ENCODE measurements at regions not wholly inside any gene's neighbourhood (a gene's known extent, or its start where the extent isn't known, plus 50 kb on each side); places are given as distances from the start of the nearest gene placed in this dataset.
"Not testable (repeated sequence)": the region's sequence is repeated elsewhere in the genome, so short reads cannot be mapped to it uniquely, and the experiment has no call there.

DNA sequence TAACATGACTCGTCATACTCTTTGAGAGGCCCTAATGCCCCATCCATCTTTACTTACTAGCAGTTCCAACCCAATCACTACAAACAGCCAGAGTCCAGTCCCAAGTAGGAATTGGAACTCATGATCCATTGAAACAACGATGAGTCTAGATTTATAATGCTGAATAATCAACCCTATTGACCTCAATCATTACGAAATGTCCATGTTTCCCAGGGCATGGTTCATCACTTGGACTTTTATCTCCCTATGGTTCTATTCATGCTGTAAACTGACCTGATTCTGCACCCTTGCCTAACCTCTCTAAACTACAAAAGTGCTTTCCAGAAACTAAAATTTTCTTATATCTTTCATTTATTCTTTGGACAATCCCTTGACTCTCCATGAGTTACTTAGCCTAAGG lies 840.0 kb upstream of the B3GALT2 start:
- H3K4me3 ChIP-seq (ENCODE audit: control insufficient read depth, low read depth, low read length): no peak overlapping the region
- no peak for DNase-seq (ENCODE audit: low read depth)
- TF ChIP-seq, protein P1, sequence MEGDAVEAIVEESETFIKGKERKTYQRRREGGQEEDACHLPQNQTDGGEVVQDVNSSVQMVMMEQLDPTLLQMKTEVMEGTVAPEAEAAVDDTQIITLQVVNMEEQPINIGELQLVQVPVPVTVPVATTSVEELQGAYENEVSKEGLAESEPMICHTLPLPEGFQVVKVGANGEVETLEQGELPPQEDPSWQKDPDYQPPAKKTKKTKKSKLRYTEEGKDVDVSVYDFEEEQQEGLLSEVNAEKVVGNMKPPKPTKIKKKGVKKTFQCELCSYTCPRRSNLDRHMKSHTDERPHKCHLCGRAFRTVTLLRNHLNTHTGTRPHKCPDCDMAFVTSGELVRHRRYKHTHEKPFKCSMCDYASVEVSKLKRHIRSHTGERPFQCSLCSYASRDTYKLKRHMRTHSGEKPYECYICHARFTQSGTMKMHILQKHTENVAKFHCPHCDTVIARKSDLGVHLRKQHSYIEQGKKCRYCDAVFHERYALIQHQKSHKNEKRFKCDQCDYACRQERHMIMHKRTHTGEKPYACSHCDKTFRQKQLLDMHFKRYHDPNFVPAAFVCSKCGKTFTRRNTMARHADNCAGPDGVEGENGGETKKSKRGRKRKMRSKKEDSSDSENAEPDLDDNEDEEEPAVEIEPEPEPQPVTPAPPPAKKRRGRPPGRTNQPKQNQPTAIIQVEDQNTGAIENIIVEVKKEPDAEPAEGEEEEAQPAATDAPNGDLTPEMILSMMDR (IDR thresholded peaks at IDR 0.05; ENCODE audit: control insufficient read depth, insufficient read depth, low read depth, low read length, missing control alignments): no peak

DNA sequence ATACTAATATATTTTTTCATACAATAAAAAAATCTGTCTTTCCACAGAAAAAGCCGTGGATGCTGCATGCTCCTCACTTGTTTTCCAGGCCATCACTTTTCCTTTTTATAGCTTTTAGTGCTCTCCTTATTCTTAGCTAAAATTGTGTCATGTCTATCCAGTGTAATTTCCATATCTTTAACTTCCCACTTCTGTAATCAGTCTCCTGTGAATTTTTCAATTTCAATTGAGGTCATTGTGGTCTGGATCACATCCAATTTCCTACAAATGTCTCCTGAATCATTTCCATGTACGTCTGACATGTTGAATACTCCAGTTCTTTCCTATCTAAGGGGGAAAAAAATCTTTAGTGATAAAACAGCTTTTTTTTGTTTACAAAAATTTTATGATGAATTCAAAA lies 838.2 kb upstream of the B3GALT2 start:
- no peak for DNase-seq (ENCODE audit: low read depth)
- no peak overlapping the region for H3K4me3 ChIP-seq (ENCODE audit: control insufficient read depth, low read depth, low read length)
- TF ChIP-seq, protein P1 (IDR thresholded peaks at IDR 0.05; ENCODE audit: control insufficient read depth, insufficient read depth, low read depth, low read length, missing control alignments): no peak

DNA sequence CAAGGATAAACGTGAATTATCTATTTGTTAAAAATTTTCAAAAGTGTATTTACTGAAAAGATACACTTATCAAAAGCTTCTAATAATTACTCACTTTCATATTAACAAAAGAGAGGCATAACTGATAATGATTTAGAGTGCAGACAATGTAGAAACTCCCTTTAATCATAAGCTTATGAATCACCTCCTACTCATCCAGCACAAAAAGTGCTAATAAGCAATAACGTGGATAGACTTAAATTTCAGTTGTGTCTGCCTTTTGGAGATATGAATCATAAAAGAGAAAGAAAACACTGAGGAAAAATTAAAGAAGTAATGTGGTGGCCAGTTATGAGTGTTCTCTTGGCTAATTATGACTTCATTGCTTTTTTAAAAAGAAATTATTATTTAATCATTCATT lies 827.6 kb upstream of the B3GALT2 start:
- no peak overlapping the region for H3K4me3 ChIP-seq (ENCODE audit: control insufficient read depth, low read depth, low read length)
- TF ChIP-seq, protein P1 (IDR thresholded peaks at IDR 0.05; ENCODE audit: control insufficient read depth, insufficient read depth, low read depth, low read length, missing control alignments): no peak
- DNase-seq (ENCODE audit: low read depth): no peak

DNA sequence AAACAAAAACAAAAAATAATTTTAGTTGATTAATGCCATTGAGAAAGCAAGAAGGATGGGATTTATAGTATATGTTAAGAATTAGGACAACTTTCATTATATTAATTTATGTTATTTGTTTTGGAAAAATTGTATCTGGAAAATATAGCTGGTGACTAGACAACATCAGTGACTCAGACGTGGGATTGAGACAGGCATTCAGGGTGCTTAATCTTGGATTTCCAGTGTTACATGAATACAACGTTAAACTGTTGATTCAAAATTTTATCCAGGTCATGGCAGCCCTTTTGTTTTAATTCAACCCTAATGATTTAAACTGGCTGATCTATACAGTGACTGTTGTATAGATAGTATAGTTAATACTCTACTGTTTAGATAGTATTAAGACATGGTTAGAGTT lies 827.1 kb upstream of the B3GALT2 start:
- no peak for DNase-seq (ENCODE audit: low read depth)
- no peak overlapping the region for H3K4me3 ChIP-seq (ENCODE audit: control insufficient read depth, low read depth, low read length)
- TF ChIP-seq, protein P1 (IDR thresholded peaks at IDR 0.05; ENCODE audit: control insufficient read depth, insufficient read depth, low read depth, low read length, missing control alignments): no peak

DNA sequence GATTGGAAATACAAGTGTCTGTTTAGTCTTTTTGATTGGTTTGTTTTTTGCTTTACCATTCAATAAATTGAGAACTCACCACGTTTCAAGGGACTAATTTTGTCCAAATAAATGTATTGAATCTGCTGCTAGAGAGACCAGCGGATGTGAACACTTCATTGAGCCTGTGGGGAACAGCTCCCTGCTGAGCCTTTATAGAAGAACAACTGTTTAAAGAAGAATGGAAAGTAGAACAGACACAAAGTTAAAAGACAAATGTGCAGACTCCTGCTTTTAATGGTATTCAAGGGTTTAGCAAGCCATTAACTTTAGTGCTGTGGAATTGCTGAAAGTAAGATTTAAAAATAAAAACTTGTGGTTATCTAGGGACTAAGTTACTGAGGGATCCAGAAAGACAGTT lies 817.7 kb upstream of the B3GALT2 start:
- TF ChIP-seq, protein P1 (IDR thresholded peaks at IDR 0.05; ENCODE audit: control insufficient read depth, insufficient read depth, low read depth, low read length, missing control alignments): no peak
- no peak overlapping the region for H3K4me3 ChIP-seq (ENCODE audit: control insufficient read depth, low read depth, low read length)
- DNase-seq (ENCODE audit: low read depth): no peak

GRCh38 chr1:194001726-194002350 lies 815.4 kb upstream of the B3GALT2 start:
- not testable (repeated sequence) for H3K4me3 ChIP-seq (ENCODE audit: control insufficient read depth, low read depth, low read length); DNase-seq (ENCODE audit: low read depth)

DNA sequence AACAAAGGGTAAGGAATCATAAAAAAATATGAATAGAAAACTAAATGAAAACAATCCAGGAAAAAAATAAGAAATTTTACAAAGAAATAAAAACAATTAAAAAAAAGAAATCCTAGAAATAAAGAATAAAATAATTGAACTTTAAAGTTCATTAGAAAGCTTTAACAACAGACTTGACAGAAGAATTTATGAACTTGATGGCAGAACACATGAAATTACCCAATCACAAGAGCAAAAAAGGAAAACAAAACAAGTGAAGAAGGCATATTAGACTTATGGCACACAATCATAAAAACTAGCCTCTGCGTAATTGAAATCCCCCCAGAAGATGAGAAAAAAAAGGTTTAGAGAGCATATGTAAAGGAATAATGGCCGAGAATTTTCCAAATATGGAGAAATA lies 802.5 kb upstream of the B3GALT2 start:
- no peak for DNase-seq (ENCODE audit: low read depth)
- no peak overlapping the region for H3K4me3 ChIP-seq (ENCODE audit: control insufficient read depth, low read depth, low read length)
- TF ChIP-seq, protein P1 (IDR thresholded peaks at IDR 0.05; ENCODE audit: control insufficient read depth, insufficient read depth, low read depth, low read length, missing control alignments): no peak

Measured in AG09309 (cell line).